ENCODE measurements at regions not wholly inside any gene's neighbourhood (a gene's known extent, or its start where the extent isn't known, plus 50 kb on each side); places are given as distances from the start of the nearest gene placed in this dataset.

DNA sequence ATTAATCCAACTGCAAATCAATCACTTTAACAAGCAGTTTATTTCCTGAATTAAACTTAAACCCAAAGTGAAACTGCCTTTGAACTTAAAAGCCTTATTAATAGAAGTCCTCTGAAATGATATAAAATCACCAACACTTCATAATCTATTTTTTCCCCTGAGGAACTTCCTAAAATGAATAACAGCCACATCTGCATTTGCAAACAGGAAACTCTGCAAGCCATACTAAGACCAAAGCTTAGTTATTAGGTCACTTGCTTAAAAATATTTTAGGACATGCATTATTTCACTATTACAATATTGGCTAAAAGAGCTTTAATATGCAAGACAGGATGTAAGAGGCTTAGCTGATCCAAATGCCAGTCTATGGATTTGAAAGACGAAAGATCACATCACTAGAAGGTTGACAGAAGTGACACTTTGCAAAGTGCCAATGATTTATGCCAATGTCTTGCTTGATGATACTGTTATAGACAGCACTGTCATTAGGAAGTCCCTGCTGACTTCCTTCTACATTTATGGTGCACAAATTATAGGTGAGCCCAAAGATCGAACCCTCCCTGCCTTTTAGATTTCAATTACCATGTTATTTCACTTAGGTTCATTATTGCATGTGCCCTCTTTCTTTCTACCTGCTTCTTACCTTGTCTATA lies 99.9 kb upstream of the SKAP2 start (continued):
- TF ChIP-seq RFX5 (IDR thresholded peaks at IDR 0.05; ENCODE audit: low read length), result no peak

DNA sequence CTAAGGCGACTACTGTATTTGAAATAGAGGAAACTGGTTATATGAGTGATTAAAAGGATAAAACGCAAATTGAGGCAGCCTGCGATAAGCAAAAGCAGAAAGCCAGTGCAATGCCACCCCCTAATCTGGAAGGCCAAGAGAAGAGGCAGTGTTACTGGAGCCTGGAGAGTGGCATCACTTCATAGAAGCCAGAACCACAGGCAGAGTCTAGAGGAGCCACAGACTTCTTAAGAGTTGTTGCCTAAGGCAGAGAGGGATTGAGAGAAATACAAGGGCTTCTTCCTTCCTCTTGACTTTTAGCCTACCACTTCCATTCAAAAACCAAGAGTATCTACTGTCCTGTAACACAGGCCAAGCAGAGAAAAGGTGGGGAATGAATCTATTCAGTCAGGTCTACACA lies 94.9 kb upstream of the SKAP2 start:
- Histone ChIP-seq H3K4me3 (ENCODE audit: low read depth in 2 of 2, low read length in 1 of 2) (no peak overlapping the region), H4K20me1 (ENCODE audit: insufficient read depth) (no peaks in the 10 kb centered on the region), H3K9ac (no peak overlapping the region), H3K9me2 (no peaks in the 10 kb centered on the region), H3K9me3 (no peaks in the 10 kb centered on the region), H3K27ac (ENCODE audit: low read depth in 2 of 2, low read length in 1 of 2) (no peak overlapping the region), H3K79me2 (ENCODE audit: insufficient read depth) (no peaks in the 10 kb centered on the region), H3K27me3 (ENCODE audit: insufficient read depth) (no peaks in the 10 kb centered on the region), H3K4me2 (no peak overlapping the region), H2AFZ (ENCODE audit: low read depth) (no peak overlapping the region), H3F3A (replicated peaks; ENCODE audit: insufficient read depth) (no peaks in the 10 kb centered on the region), H3K4me1 (ENCODE audit: control insufficient read depth in 1 of 2, insufficient read depth in 2 of 2, low read depth in 1 of 2, low read length in 1 of 2) (no peaks in the 10 kb centered on the region), H3K36me3 (replicated peaks in 1 of 2; ENCODE audit: control insufficient read depth in 1 of 2, insufficient read depth in 2 of 2, low read length in 1 of 2) (no peaks in the 10 kb centered on the region)
- ChIA-PET POLR2A (no interaction called here), CTCF (interaction anchor here (1.1 kb wide), 1 partner anchor 13 kb away, joined by 3 read pairs; no protein-coding TSS in a partner anchor)
- TF ChIP-seq, protein P1, sequence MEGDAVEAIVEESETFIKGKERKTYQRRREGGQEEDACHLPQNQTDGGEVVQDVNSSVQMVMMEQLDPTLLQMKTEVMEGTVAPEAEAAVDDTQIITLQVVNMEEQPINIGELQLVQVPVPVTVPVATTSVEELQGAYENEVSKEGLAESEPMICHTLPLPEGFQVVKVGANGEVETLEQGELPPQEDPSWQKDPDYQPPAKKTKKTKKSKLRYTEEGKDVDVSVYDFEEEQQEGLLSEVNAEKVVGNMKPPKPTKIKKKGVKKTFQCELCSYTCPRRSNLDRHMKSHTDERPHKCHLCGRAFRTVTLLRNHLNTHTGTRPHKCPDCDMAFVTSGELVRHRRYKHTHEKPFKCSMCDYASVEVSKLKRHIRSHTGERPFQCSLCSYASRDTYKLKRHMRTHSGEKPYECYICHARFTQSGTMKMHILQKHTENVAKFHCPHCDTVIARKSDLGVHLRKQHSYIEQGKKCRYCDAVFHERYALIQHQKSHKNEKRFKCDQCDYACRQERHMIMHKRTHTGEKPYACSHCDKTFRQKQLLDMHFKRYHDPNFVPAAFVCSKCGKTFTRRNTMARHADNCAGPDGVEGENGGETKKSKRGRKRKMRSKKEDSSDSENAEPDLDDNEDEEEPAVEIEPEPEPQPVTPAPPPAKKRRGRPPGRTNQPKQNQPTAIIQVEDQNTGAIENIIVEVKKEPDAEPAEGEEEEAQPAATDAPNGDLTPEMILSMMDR (IDR thresholded peaks at IDR 0.05), result no peak
- TF ChIP-seq NFIC (IDR thresholded peaks at IDR 0.05; ENCODE audit: borderline replicate concordance), result no peak
- TF ChIP-seq, protein P2, sequence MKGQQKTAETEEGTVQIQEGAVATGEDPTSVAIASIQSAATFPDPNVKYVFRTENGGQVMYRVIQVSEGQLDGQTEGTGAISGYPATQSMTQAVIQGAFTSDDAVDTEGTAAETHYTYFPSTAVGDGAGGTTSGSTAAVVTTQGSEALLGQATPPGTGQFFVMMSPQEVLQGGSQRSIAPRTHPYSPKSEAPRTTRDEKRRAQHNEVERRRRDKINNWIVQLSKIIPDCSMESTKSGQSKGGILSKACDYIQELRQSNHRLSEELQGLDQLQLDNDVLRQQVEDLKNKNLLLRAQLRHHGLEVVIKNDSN (IDR thresholded peaks at IDR 0.05; ENCODE audit: borderline replicate concordance, low read depth), result no peak
- DNase-seq, result no peak
- 37% methylated on average over 3 of the region's 3 CpGs for WGBS (ENCODE audit: low lambda C conversion rate)

DNA sequence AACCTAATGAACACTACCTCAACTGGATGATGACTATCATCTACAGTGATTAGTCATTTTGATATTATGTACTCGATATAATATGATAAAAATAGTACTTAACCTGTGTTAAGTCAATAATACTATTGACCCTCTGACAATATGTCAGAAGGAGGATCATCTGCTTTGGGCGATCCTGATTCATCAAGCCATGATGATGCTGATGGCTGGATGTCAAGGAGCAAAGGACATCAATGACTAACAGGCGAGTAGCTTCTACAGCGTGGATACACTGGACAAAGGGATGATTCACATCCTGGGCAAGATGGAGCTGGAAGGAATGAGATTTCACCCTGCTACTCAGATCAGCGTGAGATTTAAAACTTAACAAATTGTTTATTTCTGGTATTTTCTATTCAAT lies 94.4 kb upstream of the SKAP2 start:
- Histone ChIP-seq H3K79me2 (ENCODE audit: insufficient read depth) (no peaks in the 10 kb centered on the region), H3K27me3 (ENCODE audit: insufficient read depth) (no peaks in the 10 kb centered on the region; the same call in 1 of the 2 replicates), H3K27ac (ENCODE audit: low read depth in 2 of 2, low read length in 1 of 2) (no peak overlapping the region), H3K9ac (no peak overlapping the region), H2AFZ (ENCODE audit: low read depth) (no peak overlapping the region), H3K9me2 (no peaks in the 10 kb centered on the region), H3K36me3 (replicated peaks in 1 of 2; ENCODE audit: control insufficient read depth in 1 of 2, insufficient read depth in 2 of 2, low read length in 1 of 2) (no peaks in the 10 kb centered on the region), H3K4me2 (no peak overlapping the region), H3K4me1 (ENCODE audit: control insufficient read depth in 1 of 2, insufficient read depth in 2 of 2, low read depth in 1 of 2, low read length in 1 of 2) (no peaks in the 10 kb centered on the region), H4K20me1 (ENCODE audit: insufficient read depth) (no peaks in the 10 kb centered on the region), H3K4me3 (ENCODE audit: low read depth in 2 of 2, low read length in 1 of 2) (no peak overlapping the region), H3F3A (replicated peaks; ENCODE audit: insufficient read depth) (no peaks in the 10 kb centered on the region), H3K9me3 (no peaks in the 10 kb centered on the region)
- POLR2A ChIA-PET, result no interaction called here
- CTCF ChIA-PET, result interaction anchor here (1.1 kb wide), 1 partner anchor 13 kb away, joined by 3 read pairs; no protein-coding TSS in a partner anchor
- TF ChIP-seq JUND (IDR thresholded peaks at IDR 0.05), result no peak
- TF ChIP-seq, protein P3, sequence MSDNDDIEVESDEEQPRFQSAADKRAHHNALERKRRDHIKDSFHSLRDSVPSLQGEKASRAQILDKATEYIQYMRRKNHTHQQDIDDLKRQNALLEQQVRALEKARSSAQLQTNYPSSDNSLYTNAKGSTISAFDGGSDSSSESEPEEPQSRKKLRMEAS (IDR thresholded peaks at IDR 0.05; ENCODE audit: low read depth), result no peak
- no peak for TF ChIP-seq CHD2 (IDR thresholded peaks at IDR 0.05; ENCODE audit: low read length, partially characterized antibody)
- no peak for TF ChIP-seq POLR2AphosphoS5 (IDR thresholded peaks at IDR 0.05; ENCODE audit: low read depth, low read length)
- TF ChIP-seq, protein P4, sequence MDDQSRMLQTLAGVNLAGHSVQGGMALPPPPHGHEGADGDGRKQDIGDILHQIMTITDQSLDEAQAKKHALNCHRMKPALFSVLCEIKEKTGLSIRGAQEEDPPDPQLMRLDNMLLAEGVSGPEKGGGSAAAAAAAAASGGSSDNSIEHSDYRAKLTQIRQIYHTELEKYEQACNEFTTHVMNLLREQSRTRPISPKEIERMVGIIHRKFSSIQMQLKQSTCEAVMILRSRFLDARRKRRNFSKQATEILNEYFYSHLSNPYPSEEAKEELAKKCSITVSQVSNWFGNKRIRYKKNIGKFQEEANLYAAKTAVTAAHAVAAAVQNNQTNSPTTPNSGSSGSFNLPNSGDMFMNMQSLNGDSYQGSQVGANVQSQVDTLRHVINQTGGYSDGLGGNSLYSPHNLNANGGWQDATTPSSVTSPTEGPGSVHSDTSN (IDR thresholded peaks at IDR 0.05), result no peak
- no peak for TF ChIP-seq FOXJ3 (CRISPR knock-in tag; IDR thresholded peaks at IDR 0.05)
- TF ChIP-seq, protein P5, sequence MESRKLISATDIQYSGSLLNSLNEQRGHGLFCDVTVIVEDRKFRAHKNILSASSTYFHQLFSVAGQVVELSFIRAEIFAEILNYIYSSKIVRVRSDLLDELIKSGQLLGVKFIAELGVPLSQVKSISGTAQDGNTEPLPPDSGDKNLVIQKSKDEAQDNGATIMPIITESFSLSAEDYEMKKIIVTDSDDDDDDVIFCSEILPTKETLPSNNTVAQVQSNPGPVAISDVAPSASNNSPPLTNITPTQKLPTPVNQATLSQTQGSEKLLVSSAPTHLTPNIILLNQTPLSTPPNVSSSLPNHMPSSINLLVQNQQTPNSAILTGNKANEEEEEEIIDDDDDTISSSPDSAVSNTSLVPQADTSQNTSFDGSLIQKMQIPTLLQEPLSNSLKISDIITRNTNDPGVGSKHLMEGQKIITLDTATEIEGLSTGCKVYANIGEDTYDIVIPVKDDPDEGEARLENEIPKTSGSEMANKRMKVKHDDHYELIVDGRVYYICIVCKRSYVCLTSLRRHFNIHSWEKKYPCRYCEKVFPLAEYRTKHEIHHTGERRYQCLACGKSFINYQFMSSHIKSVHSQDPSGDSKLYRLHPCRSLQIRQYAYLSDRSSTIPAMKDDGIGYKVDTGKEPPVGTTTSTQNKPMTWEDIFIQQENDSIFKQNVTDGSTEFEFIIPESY (IDR thresholded peaks at IDR 0.05; ENCODE audit: borderline replicate concordance, low read depth), result no peak
- no peak for TF ChIP-seq TAF1 (IDR thresholded peaks at IDR 0.05; ENCODE audit: borderline replicate concordance, low read depth, low read length)
- TF ChIP-seq TCF12 (IDR thresholded peaks at IDR 0.05), result no peak
- no peak for TF ChIP-seq TEAD4 (IDR thresholded peaks at IDR 0.05; ENCODE audit: borderline replicate concordance, insufficient read depth)
- TF ChIP-seq, protein P6, sequence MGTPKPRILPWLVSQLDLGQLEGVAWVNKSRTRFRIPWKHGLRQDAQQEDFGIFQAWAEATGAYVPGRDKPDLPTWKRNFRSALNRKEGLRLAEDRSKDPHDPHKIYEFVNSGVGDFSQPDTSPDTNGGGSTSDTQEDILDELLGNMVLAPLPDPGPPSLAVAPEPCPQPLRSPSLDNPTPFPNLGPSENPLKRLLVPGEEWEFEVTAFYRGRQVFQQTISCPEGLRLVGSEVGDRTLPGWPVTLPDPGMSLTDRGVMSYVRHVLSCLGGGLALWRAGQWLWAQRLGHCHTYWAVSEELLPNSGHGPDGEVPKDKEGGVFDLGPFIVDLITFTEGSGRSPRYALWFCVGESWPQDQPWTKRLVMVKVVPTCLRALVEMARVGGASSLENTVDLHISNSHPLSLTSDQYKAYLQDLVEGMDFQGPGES (IDR thresholded peaks at IDR 0.05; ENCODE audit: low read depth, low read length), result no peak
- DNase-seq, result no peak
- 10% methylated on average over 5 of the region's 5 CpGs for WGBS (ENCODE audit: low lambda C conversion rate)
